ENCODE measurements at regions not wholly inside any gene's neighbourhood (a gene's known extent, or its start where the extent isn't known, plus 50 kb on each side); places are given as distances from the start of the nearest gene placed in this dataset.

DNA sequence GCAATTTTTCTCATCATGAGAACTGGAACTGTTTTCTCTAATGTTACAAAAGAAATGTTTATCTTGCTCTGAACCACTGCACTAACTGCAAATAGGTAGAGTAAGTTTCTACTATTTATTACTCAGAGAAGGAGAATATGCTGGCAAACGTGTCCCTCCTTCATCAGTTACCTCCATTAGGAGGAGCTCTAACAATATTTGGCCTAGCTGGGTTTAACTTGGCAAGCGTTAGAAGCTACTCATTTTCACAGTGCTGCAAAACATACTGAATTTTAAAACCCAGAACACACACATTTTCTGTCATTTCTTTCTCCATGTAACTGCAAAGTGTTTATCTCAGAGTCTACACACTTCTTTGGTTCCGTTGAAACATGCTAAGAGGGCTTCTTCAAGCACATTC, 101.0 kb upstream of the GABRG2 start:
- TF ChIP-seq, protein P1, sequence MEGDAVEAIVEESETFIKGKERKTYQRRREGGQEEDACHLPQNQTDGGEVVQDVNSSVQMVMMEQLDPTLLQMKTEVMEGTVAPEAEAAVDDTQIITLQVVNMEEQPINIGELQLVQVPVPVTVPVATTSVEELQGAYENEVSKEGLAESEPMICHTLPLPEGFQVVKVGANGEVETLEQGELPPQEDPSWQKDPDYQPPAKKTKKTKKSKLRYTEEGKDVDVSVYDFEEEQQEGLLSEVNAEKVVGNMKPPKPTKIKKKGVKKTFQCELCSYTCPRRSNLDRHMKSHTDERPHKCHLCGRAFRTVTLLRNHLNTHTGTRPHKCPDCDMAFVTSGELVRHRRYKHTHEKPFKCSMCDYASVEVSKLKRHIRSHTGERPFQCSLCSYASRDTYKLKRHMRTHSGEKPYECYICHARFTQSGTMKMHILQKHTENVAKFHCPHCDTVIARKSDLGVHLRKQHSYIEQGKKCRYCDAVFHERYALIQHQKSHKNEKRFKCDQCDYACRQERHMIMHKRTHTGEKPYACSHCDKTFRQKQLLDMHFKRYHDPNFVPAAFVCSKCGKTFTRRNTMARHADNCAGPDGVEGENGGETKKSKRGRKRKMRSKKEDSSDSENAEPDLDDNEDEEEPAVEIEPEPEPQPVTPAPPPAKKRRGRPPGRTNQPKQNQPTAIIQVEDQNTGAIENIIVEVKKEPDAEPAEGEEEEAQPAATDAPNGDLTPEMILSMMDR (IDR thresholded peaks at IDR 0.05): no peak
- no peak for TF ChIP-seq CBFB (CRISPR knock-in tag; IDR thresholded peaks at IDR 0.05; ENCODE audit: low read depth)
- TF ChIP-seq NFYB (CRISPR knock-in tag; conservative IDR thresholded peaks at IDR 0.05; ENCODE audit: low read depth): no peak
- TF ChIP-seq FOXJ3 (CRISPR knock-in tag; IDR thresholded peaks at IDR 0.05; ENCODE audit: borderline replicate concordance): no peak
- TF ChIP-seq, protein P2, sequence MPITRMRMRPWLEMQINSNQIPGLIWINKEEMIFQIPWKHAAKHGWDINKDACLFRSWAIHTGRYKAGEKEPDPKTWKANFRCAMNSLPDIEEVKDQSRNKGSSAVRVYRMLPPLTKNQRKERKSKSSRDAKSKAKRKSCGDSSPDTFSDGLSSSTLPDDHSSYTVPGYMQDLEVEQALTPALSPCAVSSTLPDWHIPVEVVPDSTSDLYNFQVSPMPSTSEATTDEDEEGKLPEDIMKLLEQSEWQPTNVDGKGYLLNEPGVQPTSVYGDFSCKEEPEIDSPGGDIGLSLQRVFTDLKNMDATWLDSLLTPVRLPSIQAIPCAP (CRISPR knock-in tag; IDR thresholded peaks at IDR 0.05): no peak
- no peak for TF ChIP-seq NR1H2 (CRISPR knock-in tag; IDR thresholded peaks at IDR 0.05)
- TF ChIP-seq ETV6 (CRISPR knock-in tag; IDR thresholded peaks at IDR 0.05): no peak
